Ishikawa (cell line): ENCODE measurements at regions not wholly inside any gene's neighbourhood (a gene's known extent, or its start where the extent isn't known, plus 50 kb on each side); places are given as distances from the start of the nearest gene placed in this dataset.

ENCODE experiments used
- CEBPB ChIP-seq: IDR thresholded peaks from 2 replicates; pipeline ENCODE4 v1.6.1; 2012
- CREB1 ChIP-seq: IDR thresholded peaks from 2 replicates; pipeline ENCODE4 v1.6.1; 2012; ENCODE audit warnings: low read depth
- EP300 ChIP-seq: IDR thresholded peaks from 2 replicates; pipeline ENCODE4 v1.6.1; 2012; ENCODE audit warnings: borderline replicate concordance
- NFIC ChIP-seq: IDR thresholded peaks from 2 replicates; pipeline ENCODE4 v1.6.1; 2012
- REST ChIP-seq: IDR thresholded peaks from 2 replicates; pipeline ENCODE4 v1.6.1; 2012; ENCODE audit warnings: low read depth, mild to moderate bottlenecking
- TAF1 ChIP-seq: IDR thresholded peaks from 2 replicates; pipeline ENCODE4 v1.6.1; 2012; ENCODE audit warnings: low read depth, mild to moderate bottlenecking
- TCF12 ChIP-seq: IDR thresholded peaks from 2 replicates; pipeline ENCODE4 v1.6.1; 2012; ENCODE audit warnings: low read depth
- TEAD4 ChIP-seq: IDR thresholded peaks from 2 replicates; pipeline ENCODE4 v1.6.1; 2012
- YY1 ChIP-seq: IDR thresholded peaks from 2 replicates; pipeline ENCODE4 v1.6.1; 2012; ENCODE audit warnings: low read depth
- TF ChIP-seq, protein P1 (sequence below): IDR thresholded peaks from 2 replicates; pipeline ENCODE4 v1.6.1; 2012

DNA sequence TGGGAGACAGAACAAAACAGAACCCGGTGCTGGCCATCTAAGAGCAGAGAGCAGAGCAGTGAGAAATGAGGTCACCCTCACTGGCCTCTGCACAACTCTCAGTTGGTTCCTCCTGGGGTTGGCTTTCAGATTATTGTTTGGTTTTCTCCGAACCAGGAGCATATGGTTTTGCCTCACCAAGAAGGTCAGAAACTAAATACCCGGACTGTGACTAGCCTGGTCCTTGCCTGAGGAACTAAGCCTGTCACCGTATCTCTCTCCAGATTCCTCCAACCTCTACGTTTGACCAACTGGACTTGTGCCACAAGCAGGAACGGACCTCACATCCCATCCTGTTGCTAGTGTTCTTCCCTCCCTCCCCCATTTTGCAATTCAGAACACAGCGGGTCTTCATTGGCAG lies 450.4 kb upstream of the JARID2 start:
- no peak for TF ChIP-seq EP300
- no peak for TF ChIP-seq REST
- no peak for TF ChIP-seq YY1
- TF ChIP-seq TAF1: no peak
- TF ChIP-seq, protein P1, sequence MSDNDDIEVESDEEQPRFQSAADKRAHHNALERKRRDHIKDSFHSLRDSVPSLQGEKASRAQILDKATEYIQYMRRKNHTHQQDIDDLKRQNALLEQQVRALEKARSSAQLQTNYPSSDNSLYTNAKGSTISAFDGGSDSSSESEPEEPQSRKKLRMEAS: no peak
- no peak for TF ChIP-seq CREB1
- TF ChIP-seq NFIC: no peak
- TF ChIP-seq TEAD4: no peak
- TF ChIP-seq TCF12: no peak
- no peak for TF ChIP-seq CEBPB
